H1 (cell line): ENCODE measurements at regions not wholly inside any gene's neighbourhood (a gene's known extent, or its start where the extent isn't known, plus 50 kb on each side); places are given as distances from the start of the nearest gene placed in this dataset.

Experiments
- CTCF ChIA-PET: fragments of 300-600 bp; sonication (Branson Sonifier 250); formaldehyde crosslinking; loops from one replicate; lab custom pipeline; 2021; ENCODE audit not compliant: partially characterized antibody; lab: Charles Lee
- POLR2A ChIA-PET: fragments of 300-600 bp; sonication (Branson Sonifier 250); formaldehyde crosslinking; loops from one replicate; lab custom pipeline; 2021; ENCODE audit warnings: inconsistent platforms; ENCODE audit not compliant: partially characterized antibody; lab: Charles Lee
- DNase-seq, 2 experiments: peaks; one replicate each; pipeline versions ENCODE4 v3.0.0 to v3.0.0-alpha.2; 2010 to 2022; ENCODE audit warnings: low spot score in 2 of 2, low read depth in 1 of 2, mixed read lengths in 1 of 2
- FAIRE-seq: peaks from 2 replicates; lab custom pipeline; 2011; peaks lifted over from hg19 to GRCh38; lab: Jason Lieb, UNC
- H2AFZ ChIP-seq: 2 replicates; pipeline ENCODE4 v1.8.1; 2012; ENCODE audit warnings: low read length, inconsistent platforms
- H2AK5ac ChIP-seq: 2 replicates; pipeline ENCODE4 v1.6.1; 2013; ENCODE audit warnings: low read depth, low read length
- H2BK120ac ChIP-seq: replicated peaks from 2 replicates; pipeline ENCODE3; 2013; ENCODE audit warnings: low read depth, low read length, inconsistent platforms
- H2BK12ac ChIP-seq: 2 replicates; pipeline ENCODE4 v1.6.1; 2013; ENCODE audit warnings: low read depth, low read length
- H2BK15ac ChIP-seq: 2 replicates; pipeline ENCODE4 v1.6.1; 2013; ENCODE audit warnings: low read length
- H2BK20ac ChIP-seq: 2 replicates; pipeline ENCODE4 v1.6.1; 2013; ENCODE audit warnings: low read length
- H2BK5ac ChIP-seq: 2 replicates; pipeline ENCODE4 v1.6.1; 2013; ENCODE audit warnings: low read depth, low read length
- H3K14ac ChIP-seq: 2 replicates; pipeline ENCODE4 v1.6.1; 2013; ENCODE audit warnings: inconsistent platforms; ENCODE audit not compliant: insufficient read length
- H3K18ac ChIP-seq: 2 replicates; pipeline ENCODE4 v1.6.1; 2013; ENCODE audit warnings: low read length; ENCODE audit errors: extremely low read depth
- H3K23ac ChIP-seq: 2 replicates; pipeline ENCODE4 v1.6.1; 2013; ENCODE audit warnings: inconsistent platforms; ENCODE audit not compliant: insufficient read length
- H3K23me2 ChIP-seq: 2 replicates; pipeline ENCODE4 v1.6.1; 2013; ENCODE audit warnings: low read depth, low read length
- H3K27ac ChIP-seq: 2 replicates; pipeline ENCODE4 v1.6.1; 2011; ENCODE audit warnings: low read depth, low read length, inconsistent platforms
- H3K27me3 ChIP-seq, 4 experiments: replicated peaks in 1 of 4; 1 replicate in 1 of 4; 2 replicates in 3 of 4; pipeline versions ENCODE4 v1.6.1 to v1.8.1; 2011 to 2013; ENCODE audit warnings: low read length in 3 of 4, mild to moderate bottlenecking in 3 of 4, inconsistent platforms in 2 of 4, mixed read lengths in 2 of 4, moderate library complexity in 1 of 4; ENCODE audit not compliant: control insufficient read depth in 3 of 4, insufficient read depth in 3 of 4; ENCODE audit errors: extremely low read depth in 1 of 4
- H3K36me3 ChIP-seq, 4 experiments: 2 replicates each; pipeline versions ENCODE4 v1.6.1 to v1.8.1; 2011 to 2013; ENCODE audit warnings: mild to moderate bottlenecking in 4 of 4, low read length in 3 of 4, moderate library complexity in 2 of 4, control low read depth in 1 of 4, inconsistent platforms in 1 of 4; ENCODE audit not compliant: insufficient read depth in 4 of 4, control insufficient read depth in 2 of 4
- H3K4ac ChIP-seq: replicated peaks from 2 replicates; pipeline ENCODE3; 2013; ENCODE audit warnings: low read length, low read depth, mixed read lengths, inconsistent platforms; ENCODE audit not compliant: insufficient read length
- H3K4me1 ChIP-seq, 4 experiments: replicated peaks in 1 of 4; 1 replicate in 1 of 4; 2 replicates in 3 of 4; pipeline versions ENCODE4 v1.6.1 to v1.8.1; 2011 to 2013; ENCODE audit warnings: low read length in 3 of 4, inconsistent platforms in 2 of 4, mixed read lengths in 1 of 4; ENCODE audit not compliant: insufficient read depth in 4 of 4, control insufficient read depth in 3 of 4
- H3K4me2 ChIP-seq, 2 experiments: 2 replicates each; pipeline versions ENCODE4 v1.6.1 to v1.8.1; 2011 to 2013; ENCODE audit warnings: low read depth in 2 of 2, low read length in 2 of 2, control low read depth in 1 of 2, inconsistent platforms in 1 of 2, mild to moderate bottlenecking in 1 of 2; ENCODE audit not compliant: insufficient read depth in 1 of 2
- H3K4me3 ChIP-seq, 4 experiments: fragments of 200-600, 300-600 bp in 1 of 4; sonication (generic), shearing (Covaris generic), sonication (Bioruptor Twin) in 1 of 4; 2 replicates each; pipeline versions ENCODE4 v1.5.1 to v1.8.1; 2011 to 2016; ENCODE audit warnings: low read length in 4 of 4, low read depth in 3 of 4, control low read depth in 2 of 4, inconsistent platforms in 2 of 4, mild to moderate bottlenecking in 2 of 4, mixed read lengths in 1 of 4, moderate library complexity in 1 of 4; ENCODE audit not compliant: insufficient read depth in 2 of 4; ENCODE audit errors: extremely low read depth in 1 of 4
- H3K56ac ChIP-seq: replicated peaks from 2 replicates; pipeline ENCODE3; 2013; ENCODE audit warnings: low read depth, mild to moderate bottlenecking, mixed read lengths, low read length, inconsistent platforms; ENCODE audit not compliant: insufficient read length
- H3K79me1 ChIP-seq: 2 replicates; pipeline ENCODE4 v1.6.1; 2013; ENCODE audit warnings: low read depth, low read length, control low read depth
- H3K79me2 ChIP-seq, 2 experiments: 2 replicates each; pipeline versions ENCODE4 v1.6.1 to v1.8.1; 2012 to 2013; ENCODE audit warnings: low read length in 2 of 2, mild to moderate bottlenecking in 2 of 2, inconsistent platforms in 1 of 2; ENCODE audit not compliant: insufficient read depth in 2 of 2, control insufficient read depth in 1 of 2
- H3K9ac ChIP-seq, 4 experiments: replicated peaks in 1 of 4; 1 replicate in 1 of 4; 2 replicates in 3 of 4; pipeline versions ENCODE4 v1.6.1 to v1.8.1; 2011 to 2013; ENCODE audit warnings: low read depth in 3 of 4, low read length in 3 of 4, control low read depth in 2 of 4, mild to moderate bottlenecking in 2 of 4, moderate library complexity in 2 of 4, inconsistent platforms in 1 of 4; ENCODE audit errors: extremely low read depth in 1 of 4
- H3K9me3 ChIP-seq, 2 experiments: 2 replicates each; pipeline versions ENCODE4 v1.6.1 to v1.8.1; 2012 to 2013; ENCODE audit warnings: mild to moderate bottlenecking in 2 of 2, moderate library complexity in 2 of 2, control low read depth in 1 of 2, inconsistent platforms in 1 of 2, low read depth in 1 of 2, low read length in 1 of 2, mixed read lengths in 1 of 2; ENCODE audit not compliant: insufficient read depth in 2 of 2
- H4K20me1 ChIP-seq, 2 experiments: replicated peaks in 1 of 2; 2 replicates each; pipeline versions ENCODE3 to v1.8.1; 2011 to 2013; ENCODE audit warnings: inconsistent platforms in 2 of 2, low read length in 2 of 2, mild to moderate bottlenecking in 1 of 2; ENCODE audit not compliant: insufficient read depth in 2 of 2, control insufficient read depth in 1 of 2
- H4K5ac ChIP-seq: 2 replicates; pipeline ENCODE4 v1.6.1; 2013; ENCODE audit warnings: low read length, low read depth, mixed read lengths, inconsistent platforms; ENCODE audit not compliant: insufficient read length
- H4K8ac ChIP-seq: 2 replicates; pipeline ENCODE4 v1.8.0; 2013; ENCODE audit warnings: mild to moderate bottlenecking, moderate library complexity, low read length, inconsistent platforms; ENCODE audit not compliant: insufficient read depth; ENCODE audit errors: extremely low read depth
- H4K91ac ChIP-seq: replicated peaks from 2 replicates; pipeline ENCODE3; 2013; ENCODE audit warnings: low read length, mixed read lengths, inconsistent platforms; ENCODE audit not compliant: insufficient read length
- CHD2 ChIP-seq: IDR thresholded peaks from 2 replicates; pipeline ENCODE4 v1.6.1; 2012; ENCODE audit warnings: low read length, improper control_type of control experiment
- JUN ChIP-seq: IDR thresholded peaks from 2 replicates; pipeline ENCODE4 v1.6.1; 2011; ENCODE audit warnings: low read depth, mild to moderate bottlenecking, improper control_type of control experiment, low read length
- JUND ChIP-seq: IDR thresholded peaks from 2 replicates; pipeline ENCODE4 v1.6.1; 2011; ENCODE audit warnings: mild to moderate bottlenecking, improper control_type of control experiment, low read length
- KDM1A ChIP-seq: fragments of 200-600, 300-600 bp; sonication (generic); IDR thresholded peaks from 2 replicates; pipeline ENCODE4 v1.7.1; 2016; ENCODE audit warnings: mild to moderate bottlenecking, low read length, borderline replicate concordance
- KDM4A ChIP-seq: IDR thresholded peaks from one replicate; pipeline ENCODE4 v1.7.1; 2012; ENCODE audit warnings: low read depth, mild to moderate bottlenecking, moderate library complexity, low read length, inconsistent platforms; ENCODE audit not compliant: severe bottlenecking
- KDM5A ChIP-seq: fragments of 200-600 bp; IDR thresholded peaks from 2 replicates; pipeline ENCODE4 v1.7.1; 2012; ENCODE audit warnings: mild to moderate bottlenecking, low read length, inconsistent platforms, mixed read lengths
- POLR2AphosphoS5 ChIP-seq: IDR thresholded peaks from 2 replicates; pipeline ENCODE4 v1.6.1; 2011; ENCODE audit warnings: low read depth, low read length
- SRF ChIP-seq: IDR thresholded peaks from 2 replicates; pipeline ENCODE4 v1.6.1; 2011; ENCODE audit warnings: mild to moderate bottlenecking, low read depth, low read length, moderate library complexity
- TCF12 ChIP-seq: IDR thresholded peaks from 2 replicates; pipeline ENCODE4 v1.6.1; 2011; ENCODE audit warnings: low read depth, mild to moderate bottlenecking, low read length
- TEAD4 ChIP-seq: IDR thresholded peaks from 2 replicates; pipeline ENCODE4 v1.6.1; 2012; ENCODE audit warnings: low read depth, low read length, inconsistent platforms, mixed read lengths
- ZNF274 ChIP-seq: IDR thresholded peaks from 2 replicates; pipeline ENCODE4 v1.7.0; 2012; ENCODE audit warnings: low read length, borderline replicate concordance; ENCODE audit errors: extremely low read depth
- WGBS, 2 experiments: shearing (Covaris generic) in 1 of 2; methylation state at CpG; one replicate each; pipeline versions ENCODE4 v1.1.6 to v1.1.7; 2013 to 2015; ENCODE audit warnings: low lambda C conversion rate in 2 of 2, mixed read lengths in 2 of 2, inconsistent platforms in 1 of 2, low coverage in 1 of 2, missing lambda C conversion rate in 1 of 2; ENCODE audit not compliant: insufficient replicate concordance in 2 of 2, insufficient coverage in 1 of 2, insufficient read length in 1 of 2; ENCODE audit errors: extremely low coverage in 1 of 2, missing lambda C conversion rate in 1 of 2; 5-methylcytosine and 5-hydroxymethylcytosine counted together
- TF ChIP-seq, protein P1 (sequence below): IDR thresholded peaks from 2 replicates; pipeline ENCODE4 v1.6.1; 2011; ENCODE audit warnings: low read depth, mild to moderate bottlenecking, low read length; ENCODE audit not compliant: insufficient read depth

DNA sequence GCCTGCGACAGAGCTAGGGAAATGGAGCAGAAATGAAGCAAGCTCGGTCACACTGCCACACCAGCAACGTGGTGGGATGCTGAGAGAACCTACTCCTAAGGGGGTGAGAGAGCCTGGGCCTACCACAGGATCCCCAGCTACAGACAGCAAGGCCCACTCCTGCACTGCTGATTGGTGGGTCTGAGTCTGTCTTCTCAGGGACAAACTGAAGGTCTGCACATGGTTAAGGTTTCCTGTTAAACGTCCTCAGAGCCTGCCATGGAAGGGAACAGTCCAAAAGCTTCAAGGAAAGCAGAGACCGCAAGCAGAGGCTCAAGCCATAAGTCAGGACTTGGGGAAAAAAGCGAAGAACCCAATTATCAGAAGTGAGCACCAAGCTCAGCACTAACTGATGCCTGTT is 53.5 kb upstream of the MED4 start:
- 0 out of 2 replicates have a peak overlapping the region, but pooled peaks have one; percentile 47 for H2AFZ ChIP-seq
- H3K23me2 ChIP-seq, result no peaks in the 10 kb centered on the region
- H4K91ac ChIP-seq, result no peak overlapping the region
- 80% methylated on average over 6 of the region's 6 CpGs; no CpG with 5 or more reads in 1 of the 2 experiments for WGBS, 2 experiments
- no peak overlapping the region; the same call in 1 of the 2 replicates for H4K8ac ChIP-seq
- no peak overlapping the region for H3K4ac ChIP-seq
- no peak overlapping the region for H3K18ac ChIP-seq
- H3K4me1 ChIP-seq, result no peaks in the 10 kb centered on the region
- no peak overlapping the region for H2BK120ac ChIP-seq
- no peak overlapping the region for H3K4me3 ChIP-seq
- POLR2A ChIA-PET, result no interaction called here
- H3K27ac ChIP-seq, result no peak overlapping the region
- DNase-seq (no peak), FAIRE-seq (no peak)
- no peak overlapping the region for H4K5ac ChIP-seq
- no peak overlapping the region for H3K56ac ChIP-seq
- H2BK5ac ChIP-seq, result no peak overlapping the region
- no peak overlapping the region for H3K23ac ChIP-seq
- no peaks in the 10 kb centered on the region for H4K20me1 ChIP-seq
- CTCF ChIA-PET, result interaction anchor here (1.5 to 2.3 kb wide), 2 partner anchors 9 to 21 kb away, joined by 3 to 9 read pairs; no protein-coding TSS in a partner anchor
- no peaks in the 10 kb centered on the region for H3K79me2 ChIP-seq
- no peak overlapping the region for H3K9ac ChIP-seq
- no peaks in the 10 kb centered on the region for H3K36me3 ChIP-seq
- no peak overlapping the region for H3K4me2 ChIP-seq
- H3K14ac ChIP-seq, result no peak overlapping the region
- H2AK5ac ChIP-seq, result no peak overlapping the region
- no peaks in the 10 kb centered on the region for H3K9me3 ChIP-seq
- TF ChIP-seq, protein P1, sequence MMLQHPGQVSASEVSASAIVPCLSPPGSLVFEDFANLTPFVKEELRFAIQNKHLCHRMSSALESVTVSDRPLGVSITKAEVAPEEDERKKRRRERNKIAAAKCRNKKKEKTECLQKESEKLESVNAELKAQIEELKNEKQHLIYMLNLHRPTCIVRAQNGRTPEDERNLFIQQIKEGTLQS, result no peak
- TF ChIP-seq CHD2 (no peak), ZNF274 (no peak), TEAD4 (no peak), JUND (no peak), JUN (no peak), SRF (no peak), POLR2AphosphoS5 (no peak), KDM1A (no peak), KDM5A (no peak), TCF12 (no peak), KDM4A (no peak)
- H2BK12ac ChIP-seq, result no peak overlapping the region
- H2BK20ac ChIP-seq, result no peak overlapping the region
- H3K79me1 ChIP-seq, result no peaks in the 10 kb centered on the region
- no peak overlapping the region for H2BK15ac ChIP-seq
- no peaks in the 10 kb centered on the region for H3K27me3 ChIP-seq
